ENCODE measurements at regions not wholly inside any gene's neighbourhood (a gene's known extent, or its start where the extent isn't known, plus 50 kb on each side); places are given as distances from the start of the nearest gene placed in this dataset.
"Not testable (repeated sequence)": the region's sequence is repeated elsewhere in the genome, so short reads cannot be mapped to it uniquely, and the experiment has no call there.

DNA sequence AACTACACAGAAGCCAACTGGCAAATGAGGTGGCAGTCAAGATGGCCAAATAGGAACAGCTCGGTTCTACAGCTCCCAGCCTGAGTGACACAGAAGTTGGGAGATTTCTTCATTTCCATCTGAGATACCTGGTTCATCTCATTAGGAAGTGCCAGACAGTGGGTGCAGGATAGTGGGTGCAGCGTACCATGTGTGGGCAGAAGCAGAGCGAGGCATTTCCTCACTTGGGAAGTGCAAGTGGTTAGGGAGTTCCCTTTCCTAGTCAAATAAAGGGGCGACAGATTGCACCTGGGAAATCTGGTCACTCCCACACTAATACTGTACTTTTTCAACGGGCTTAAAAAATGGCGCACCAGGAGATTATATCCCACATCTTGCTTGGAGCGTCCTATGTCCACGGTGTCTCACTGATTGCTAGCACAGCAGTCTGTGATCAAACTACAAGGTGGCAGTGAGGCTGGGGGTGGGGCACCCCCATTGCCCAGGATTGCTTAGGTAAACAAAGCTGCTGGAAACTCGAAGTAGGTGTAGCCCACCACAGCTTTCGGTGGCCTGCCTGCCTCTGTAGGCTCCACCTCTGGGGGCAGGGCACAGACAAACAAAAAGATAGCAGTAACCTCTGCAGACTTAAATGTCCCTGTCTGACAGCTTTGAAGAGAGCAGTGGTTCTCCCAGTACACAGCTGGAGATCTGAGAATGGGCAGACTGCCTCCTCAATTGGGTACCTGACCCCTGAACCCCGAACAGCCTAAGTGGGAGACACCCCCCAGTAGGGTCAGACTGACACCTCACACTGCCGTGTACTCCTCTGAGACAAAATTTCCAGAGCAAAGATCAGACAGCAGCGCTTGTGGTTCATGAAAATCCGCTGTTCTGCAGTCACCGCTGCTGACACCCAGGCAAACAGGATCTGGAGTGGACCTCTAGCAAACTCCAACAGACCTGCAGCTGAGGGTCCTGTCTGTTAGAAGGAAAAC lies 3138.9 kb upstream of the OR11H1 start:
- TF ChIP-seq SMC3 (IDR thresholded peaks at IDR 0.05; ENCODE audit: low read depth, low read length); RAD21 (IDR thresholded peaks at IDR 0.05; ENCODE audit: low read length); POLR2A (IDR thresholded peaks at IDR 0.05; ENCODE audit: low read depth, low read length); MAZ (IDR thresholded peaks at IDR 0.05; ENCODE audit: borderline replicate concordance, low read depth, low read length); BHLHE40 (IDR thresholded peaks at IDR 0.05; ENCODE audit: low read depth, low read length); RFX5 (IDR thresholded peaks at IDR 0.05; ENCODE audit: low read depth, low read length); MAFK (IDR thresholded peaks at IDR 0.05; ENCODE audit: low read depth, low read length): not testable (repeated sequence)
- TF ChIP-seq, protein P1, sequence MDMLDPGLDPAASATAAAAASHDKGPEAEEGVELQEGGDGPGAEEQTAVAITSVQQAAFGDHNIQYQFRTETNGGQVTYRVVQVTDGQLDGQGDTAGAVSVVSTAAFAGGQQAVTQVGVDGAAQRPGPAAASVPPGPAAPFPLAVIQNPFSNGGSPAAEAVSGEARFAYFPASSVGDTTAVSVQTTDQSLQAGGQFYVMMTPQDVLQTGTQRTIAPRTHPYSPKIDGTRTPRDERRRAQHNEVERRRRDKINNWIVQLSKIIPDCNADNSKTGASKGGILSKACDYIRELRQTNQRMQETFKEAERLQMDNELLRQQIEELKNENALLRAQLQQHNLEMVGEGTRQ (IDR thresholded peaks at IDR 0.05; ENCODE audit: low read depth, low read length), result not testable (repeated sequence)
- TF ChIP-seq, protein P2, sequence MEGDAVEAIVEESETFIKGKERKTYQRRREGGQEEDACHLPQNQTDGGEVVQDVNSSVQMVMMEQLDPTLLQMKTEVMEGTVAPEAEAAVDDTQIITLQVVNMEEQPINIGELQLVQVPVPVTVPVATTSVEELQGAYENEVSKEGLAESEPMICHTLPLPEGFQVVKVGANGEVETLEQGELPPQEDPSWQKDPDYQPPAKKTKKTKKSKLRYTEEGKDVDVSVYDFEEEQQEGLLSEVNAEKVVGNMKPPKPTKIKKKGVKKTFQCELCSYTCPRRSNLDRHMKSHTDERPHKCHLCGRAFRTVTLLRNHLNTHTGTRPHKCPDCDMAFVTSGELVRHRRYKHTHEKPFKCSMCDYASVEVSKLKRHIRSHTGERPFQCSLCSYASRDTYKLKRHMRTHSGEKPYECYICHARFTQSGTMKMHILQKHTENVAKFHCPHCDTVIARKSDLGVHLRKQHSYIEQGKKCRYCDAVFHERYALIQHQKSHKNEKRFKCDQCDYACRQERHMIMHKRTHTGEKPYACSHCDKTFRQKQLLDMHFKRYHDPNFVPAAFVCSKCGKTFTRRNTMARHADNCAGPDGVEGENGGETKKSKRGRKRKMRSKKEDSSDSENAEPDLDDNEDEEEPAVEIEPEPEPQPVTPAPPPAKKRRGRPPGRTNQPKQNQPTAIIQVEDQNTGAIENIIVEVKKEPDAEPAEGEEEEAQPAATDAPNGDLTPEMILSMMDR (conservative IDR thresholded peaks at IDR 0.05; ENCODE audit: low read depth, low read length), result not testable (repeated sequence)

Measured in IMR-90 (cell line).